Rectal smooth muscle tissue (tissue), 1 donor: ENCODE measurements at regions not wholly inside any gene's neighbourhood (a gene's known extent, or its start where the extent isn't known, plus 50 kb on each side); places are given as distances from the start of the nearest gene placed in this dataset.
"Not testable (repeated sequence)": the region's sequence is repeated elsewhere in the genome, so short reads cannot be mapped to it uniquely, and the experiment has no call there.

Source experiments
- H3K27ac ChIP-seq: one replicate; pipeline ENCODE4 v1.7.0; 2013; ENCODE audit warnings: low read depth, low read length, inconsistent platforms
- H3K27me3 ChIP-seq: one replicate; pipeline ENCODE4 v1.7.0; 2013; ENCODE audit warnings: low read length; ENCODE audit not compliant: control insufficient read depth, insufficient read depth
- H3K36me3 ChIP-seq: one replicate; pipeline ENCODE4 v1.7.0; 2013; ENCODE audit warnings: low read length; ENCODE audit not compliant: control insufficient read depth, insufficient read depth
- H3K4me1 ChIP-seq: one replicate; pipeline ENCODE4 v1.7.0; 2013; ENCODE audit warnings: low read length; ENCODE audit not compliant: control insufficient read depth, insufficient read depth
- H3K4me3 ChIP-seq: one replicate; pipeline ENCODE4 v1.7.0; 2013; ENCODE audit warnings: low read length
- H3K9ac ChIP-seq: one replicate; pipeline ENCODE4 v1.7.0; 2013; ENCODE audit warnings: low read length

DNA sequence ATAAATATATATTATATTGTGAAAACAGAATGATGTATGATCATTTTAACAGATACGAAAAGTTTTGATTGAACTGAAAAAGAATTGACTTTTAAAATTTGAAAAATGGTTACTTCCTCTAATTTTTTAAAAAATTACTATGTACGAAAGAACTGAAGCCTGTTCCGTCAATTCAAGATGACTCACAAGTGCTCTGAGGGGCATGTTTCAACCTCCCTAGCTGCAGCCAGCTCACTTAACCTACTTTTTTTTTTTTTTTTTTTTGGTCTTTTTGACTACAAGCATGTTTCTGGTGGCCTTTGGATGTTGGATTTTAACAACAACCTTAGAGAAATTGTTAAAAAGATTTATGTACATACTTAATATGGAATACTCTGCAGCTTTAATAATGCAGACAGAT, 1139.3 kb downstream of the DIAPH3 start:
- H3K27ac ChIP-seq: no peak overlapping the region
- no peaks in the 10 kb centered on the region for H3K36me3 ChIP-seq
- H3K27me3 ChIP-seq: no peaks in the 10 kb centered on the region
- H3K4me1 ChIP-seq: no peaks in the 10 kb centered on the region
- no peak overlapping the region for H3K4me3 ChIP-seq
- H3K9ac ChIP-seq: no peak overlapping the region

DNA sequence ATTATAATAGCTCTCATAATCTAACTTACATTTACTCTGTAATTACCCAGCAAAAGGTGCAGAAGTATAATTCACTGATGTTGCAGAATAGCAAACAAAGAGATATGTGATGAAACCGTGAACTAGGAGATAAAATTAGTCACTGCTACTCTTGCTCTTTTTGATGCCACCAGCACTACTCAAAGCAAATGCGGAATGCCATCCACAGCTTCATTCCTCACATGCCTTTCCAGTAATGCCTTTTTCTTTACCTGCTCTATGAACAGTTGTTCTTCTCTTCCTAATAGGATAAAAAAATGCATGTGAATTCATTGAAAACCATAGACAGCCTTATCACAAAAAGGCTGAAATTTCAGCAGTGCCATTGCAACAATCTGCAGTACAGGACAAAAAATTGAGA, 1129.5 kb downstream of the DIAPH3 start:
- no peaks in the 10 kb centered on the region for H3K4me1 ChIP-seq

DNA sequence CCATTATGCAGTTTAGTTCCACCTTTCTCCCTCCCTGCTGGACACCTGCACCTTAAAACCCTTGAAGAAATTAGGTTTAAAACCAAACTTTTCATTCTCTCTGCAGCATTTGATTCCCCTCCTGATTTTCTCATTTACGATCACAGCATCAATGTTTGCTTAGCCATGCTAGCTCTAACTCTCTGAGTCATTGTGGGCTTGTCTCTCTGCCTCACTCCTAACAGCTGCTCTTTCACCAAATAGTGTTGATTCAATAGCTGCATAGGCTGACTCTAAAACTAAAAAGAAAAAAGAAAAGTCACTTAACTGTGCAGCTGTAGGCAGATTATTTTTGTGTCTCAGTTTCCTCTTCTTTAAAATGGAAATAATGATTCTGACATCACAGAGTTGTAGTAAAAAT, 1124.9 kb downstream of the DIAPH3 start:
- H3K27ac ChIP-seq: no peak overlapping the region
- H3K27me3 ChIP-seq: no peaks in the 10 kb centered on the region
- H3K36me3 ChIP-seq: no peaks in the 10 kb centered on the region
- no peak overlapping the region for H3K9ac ChIP-seq
- H3K4me1 ChIP-seq: no peaks in the 10 kb centered on the region
- H3K4me3 ChIP-seq: no peak overlapping the region

More for the DNA sequence above, 1129.5 kb downstream of the DIAPH3 start:
- Histone ChIP-seq H3K27me3 (no peaks in the 10 kb centered on the region), H3K9ac (no peak overlapping the region), H3K36me3 (no peaks in the 10 kb centered on the region), H3K4me3 (no peak overlapping the region), H3K27ac (no peak overlapping the region)

DNA sequence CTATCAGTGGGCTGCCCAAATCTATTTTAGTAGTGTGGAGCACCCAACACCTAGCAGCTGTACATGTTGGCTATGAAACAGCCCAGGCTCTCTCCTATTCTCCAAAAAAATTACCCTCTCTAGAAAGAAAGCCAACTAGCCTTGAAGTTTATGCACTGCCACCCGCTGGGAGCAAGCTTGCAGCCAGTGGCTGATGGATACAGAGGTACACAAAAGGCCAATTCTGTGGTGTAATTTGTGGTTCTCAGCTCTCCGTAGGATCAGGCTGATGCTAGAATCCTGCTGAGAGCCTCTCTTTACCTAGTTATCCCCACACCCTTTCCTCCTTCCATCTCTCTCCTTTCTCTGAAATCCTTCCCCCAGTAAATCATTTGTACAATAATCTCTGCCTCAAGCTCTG, 1120.7 kb downstream of the DIAPH3 start:
- Histone ChIP-seq H3K36me3 (no peaks in the 10 kb centered on the region), H3K27ac (no peak overlapping the region), H3K4me1 (no peaks in the 10 kb centered on the region), H3K4me3 (no peak overlapping the region), H3K27me3 (no peaks in the 10 kb centered on the region), H3K9ac (no peak overlapping the region)

DNA sequence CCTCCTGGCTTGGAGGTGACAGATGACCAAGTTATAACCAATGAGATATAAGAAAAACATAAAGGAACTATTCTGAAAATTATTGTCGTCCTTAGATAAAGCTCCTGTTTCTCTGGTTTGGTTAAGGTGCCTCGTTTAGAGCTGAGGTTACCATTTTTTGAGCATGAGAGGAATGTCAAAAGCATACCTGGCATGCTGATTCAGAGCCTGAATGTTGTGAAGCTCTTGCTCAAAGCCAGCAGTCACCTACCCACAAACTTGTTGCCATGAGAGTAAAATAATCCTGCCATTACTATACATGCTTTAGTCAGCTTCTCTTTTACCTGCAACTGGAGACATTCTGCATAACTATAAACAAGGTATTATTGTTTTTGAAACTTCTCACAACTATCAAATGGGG, 1116.2 kb downstream of the DIAPH3 start:
- no peaks in the 10 kb centered on the region for H3K36me3 ChIP-seq
- no peaks in the 10 kb centered on the region for H3K4me1 ChIP-seq
- no peak overlapping the region for H3K27ac ChIP-seq
- H3K9ac ChIP-seq: no peak overlapping the region
- no peaks in the 10 kb centered on the region for H3K27me3 ChIP-seq
- H3K4me3 ChIP-seq: no peak overlapping the region

DNA sequence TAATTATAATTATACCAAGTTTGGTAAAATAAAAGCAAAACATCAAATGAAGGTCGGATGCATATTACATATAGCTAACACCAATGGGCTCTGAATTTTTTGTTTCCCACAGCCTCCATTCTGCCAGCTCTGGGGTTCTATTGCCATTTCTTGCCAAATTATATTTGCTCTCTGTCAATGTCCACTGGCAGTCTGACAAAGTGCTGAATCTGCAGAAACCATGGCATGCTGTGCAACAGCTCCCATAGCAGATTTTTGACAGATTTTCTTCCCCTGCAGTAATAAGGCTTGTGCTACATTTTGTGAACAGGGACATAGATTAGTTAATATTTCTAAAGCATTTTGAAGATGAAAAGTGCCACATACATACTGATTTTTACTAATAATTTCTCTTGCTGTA, 1102.1 kb downstream of the DIAPH3 start:
- no peak overlapping the region for H3K9ac ChIP-seq
- H3K27me3 ChIP-seq: no peaks in the 10 kb centered on the region
- no peaks in the 10 kb centered on the region for H3K36me3 ChIP-seq
- no peaks in the 10 kb centered on the region for H3K4me1 ChIP-seq
- no peak overlapping the region for H3K4me3 ChIP-seq
- H3K27ac ChIP-seq: no peak overlapping the region

DNA sequence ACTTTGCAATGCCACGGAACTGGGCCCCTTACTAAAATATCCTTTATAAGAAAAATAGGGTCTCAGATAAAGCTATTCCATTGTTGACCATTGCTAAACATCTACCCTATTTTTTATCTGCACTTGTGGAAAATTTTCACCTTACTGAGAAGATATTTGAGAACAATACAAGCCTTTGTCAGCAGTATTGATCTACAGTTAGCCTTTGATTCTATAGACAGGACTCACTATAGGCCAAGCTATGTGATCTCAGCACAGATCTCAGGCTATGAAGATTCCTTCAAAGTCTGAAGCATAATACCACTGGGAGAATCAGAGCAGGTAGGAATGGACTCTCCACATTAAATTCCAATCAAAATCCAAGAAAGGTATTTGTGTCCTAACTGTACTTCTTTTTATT, 1099.7 kb downstream of the DIAPH3 start:
- Histone ChIP-seq H3K27ac (no peak overlapping the region), H3K9ac (no peak overlapping the region), H3K27me3 (no peaks in the 10 kb centered on the region)

DNA sequence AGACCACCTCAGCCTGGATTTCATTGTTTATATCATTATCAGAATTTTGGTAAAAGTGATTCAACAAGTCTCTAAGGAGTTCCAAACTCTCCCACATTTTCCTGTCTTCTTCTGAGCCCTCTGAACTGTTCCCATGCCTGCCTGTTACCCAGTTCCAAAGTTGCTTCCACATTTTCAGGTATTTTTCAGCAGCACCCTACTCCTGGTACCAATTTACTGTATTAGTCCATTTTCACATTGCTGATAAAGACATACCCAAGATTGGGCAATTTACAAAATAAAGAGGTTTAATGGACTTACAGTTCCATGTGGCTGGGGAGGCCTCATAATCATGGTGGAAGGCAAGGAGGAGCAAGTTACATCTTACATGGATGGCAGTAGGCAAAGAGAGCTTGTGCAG, 1087.3 kb downstream of the DIAPH3 start:
- H3K9ac ChIP-seq, H3K4me3 ChIP-seq, H3K36me3 ChIP-seq, H3K4me1 ChIP-seq, H3K27ac ChIP-seq, H3K27me3 ChIP-seq: not testable (repeated sequence)

More for the DNA sequence above, 1099.7 kb downstream of the DIAPH3 start:
- Histone ChIP-seq H3K4me3 (no peak overlapping the region), H3K4me1 (no peaks in the 10 kb centered on the region), H3K36me3 (no peaks in the 10 kb centered on the region)

DNA sequence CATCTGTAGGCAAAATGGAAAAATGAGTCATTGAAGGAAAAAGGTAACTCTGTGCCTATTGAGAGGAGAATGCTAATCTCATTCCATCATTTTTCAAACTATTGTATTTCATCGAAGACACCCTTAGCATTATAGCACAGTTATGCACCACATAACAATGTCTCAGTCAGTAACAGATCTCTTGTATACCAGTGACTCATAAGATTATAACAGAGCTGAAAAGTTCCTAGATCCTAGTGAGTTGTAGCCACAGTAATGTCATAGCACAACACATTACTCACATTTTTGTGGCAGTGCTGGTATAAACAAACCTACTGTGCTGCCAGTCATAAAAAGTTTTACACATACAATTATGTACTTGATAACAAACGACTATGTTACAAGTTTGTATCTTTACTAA, 1077.6 kb downstream of the DIAPH3 start:
- Histone ChIP-seq H3K36me3 (no peaks in the 10 kb centered on the region), H3K27me3 (no peaks in the 10 kb centered on the region), H3K4me1 (no peaks in the 10 kb centered on the region), H3K4me3 (no peak overlapping the region), H3K9ac (no peak overlapping the region), H3K27ac (no peak overlapping the region)

DNA sequence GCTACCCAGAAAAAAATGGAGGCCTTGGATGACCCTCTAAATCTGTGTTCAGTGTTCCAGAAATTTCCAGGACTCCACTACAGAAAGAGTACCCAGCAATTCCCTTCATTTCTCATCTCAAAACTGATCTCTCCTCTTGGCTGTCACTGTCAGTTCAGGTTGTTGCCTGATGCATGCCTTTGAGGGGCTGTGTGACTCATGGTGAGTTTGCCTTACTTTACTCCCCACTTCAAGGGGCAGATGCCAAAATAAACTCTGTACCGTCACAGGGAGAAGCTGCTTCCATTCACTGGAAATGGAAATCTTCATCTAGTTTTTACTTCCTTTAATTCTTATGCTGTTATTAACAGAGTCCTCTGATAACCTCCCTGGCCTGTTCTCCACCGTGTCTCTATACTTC, 1075.0 kb downstream of the DIAPH3 start:
- H3K27ac ChIP-seq: no peak overlapping the region
- H3K4me3 ChIP-seq: no peak overlapping the region
- H3K4me1 ChIP-seq: no peaks in the 10 kb centered on the region
- no peaks in the 10 kb centered on the region for H3K27me3 ChIP-seq
- no peak overlapping the region for H3K9ac ChIP-seq
- no peaks in the 10 kb centered on the region for H3K36me3 ChIP-seq

DNA sequence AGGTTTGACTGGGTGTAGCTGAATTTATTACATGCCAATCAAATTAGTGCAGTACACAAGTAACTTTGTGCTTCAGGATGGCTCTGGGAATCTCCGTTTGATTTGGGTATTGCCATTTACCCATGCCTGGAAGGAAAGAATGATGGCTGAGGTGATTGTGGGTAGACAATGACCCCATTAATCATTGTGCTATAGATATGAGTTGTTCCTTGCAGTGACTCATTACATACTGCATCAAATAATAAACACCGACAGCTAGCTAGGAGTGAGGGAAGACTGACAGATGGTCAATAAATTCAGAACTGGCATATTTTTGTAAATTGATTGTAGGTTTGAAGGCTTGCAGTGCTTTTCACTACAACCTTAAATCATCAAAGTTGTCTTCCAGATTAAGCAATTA, 1069.5 kb downstream of the DIAPH3 start:
- Histone ChIP-seq H3K9ac (no peak overlapping the region), H3K27me3 (no peaks in the 10 kb centered on the region), H3K4me3 (no peak overlapping the region), H3K4me1 (no peaks in the 10 kb centered on the region), H3K27ac (no peak overlapping the region), H3K36me3 (no peaks in the 10 kb centered on the region)

DNA sequence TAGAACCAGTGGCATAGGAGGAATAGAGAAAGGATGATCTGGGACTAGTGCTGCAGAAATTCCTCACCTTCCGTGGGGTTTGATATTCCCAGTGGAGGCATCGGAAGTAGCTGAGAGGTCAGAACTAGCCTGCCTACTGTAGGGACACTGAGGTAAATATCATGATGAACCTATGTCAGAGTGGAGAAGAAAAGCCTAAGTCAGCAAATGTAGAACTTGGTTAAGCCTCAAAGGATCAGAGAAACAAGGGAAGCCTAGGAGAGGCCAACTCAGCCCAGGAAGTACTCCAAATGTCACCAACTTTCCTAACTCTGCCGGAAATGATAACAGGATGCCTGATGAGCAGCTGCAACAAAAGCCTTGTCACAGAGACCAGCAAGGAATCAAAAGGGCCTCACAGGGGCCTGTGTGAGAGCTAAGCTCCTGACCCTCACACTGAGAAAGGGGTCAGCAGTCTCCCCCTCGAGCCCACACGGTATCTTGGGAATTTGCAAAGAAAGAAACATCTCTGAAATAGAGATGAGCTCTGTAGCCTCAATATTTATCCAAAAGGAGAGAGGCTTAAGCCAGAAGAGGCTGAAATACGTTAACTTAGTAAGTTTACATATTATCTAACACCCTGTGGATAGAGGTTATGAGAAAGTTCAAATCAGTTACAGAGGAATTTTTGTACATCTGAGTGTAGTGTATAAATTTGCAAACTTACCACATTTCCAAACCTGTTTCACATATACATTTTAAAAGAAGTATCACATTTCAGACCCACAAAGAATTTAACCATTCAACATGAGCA, 1064.3 kb downstream of the DIAPH3 start:
- Histone ChIP-seq H3K27me3 (no peaks in the 10 kb centered on the region), H3K27ac (no peak overlapping the region), H3K4me3 (no peak overlapping the region), H3K9ac (no peak overlapping the region), H3K4me1 (peaks cover 2% of the 10 kb centered on the region), H3K36me3 (no peaks in the 10 kb centered on the region)

DNA sequence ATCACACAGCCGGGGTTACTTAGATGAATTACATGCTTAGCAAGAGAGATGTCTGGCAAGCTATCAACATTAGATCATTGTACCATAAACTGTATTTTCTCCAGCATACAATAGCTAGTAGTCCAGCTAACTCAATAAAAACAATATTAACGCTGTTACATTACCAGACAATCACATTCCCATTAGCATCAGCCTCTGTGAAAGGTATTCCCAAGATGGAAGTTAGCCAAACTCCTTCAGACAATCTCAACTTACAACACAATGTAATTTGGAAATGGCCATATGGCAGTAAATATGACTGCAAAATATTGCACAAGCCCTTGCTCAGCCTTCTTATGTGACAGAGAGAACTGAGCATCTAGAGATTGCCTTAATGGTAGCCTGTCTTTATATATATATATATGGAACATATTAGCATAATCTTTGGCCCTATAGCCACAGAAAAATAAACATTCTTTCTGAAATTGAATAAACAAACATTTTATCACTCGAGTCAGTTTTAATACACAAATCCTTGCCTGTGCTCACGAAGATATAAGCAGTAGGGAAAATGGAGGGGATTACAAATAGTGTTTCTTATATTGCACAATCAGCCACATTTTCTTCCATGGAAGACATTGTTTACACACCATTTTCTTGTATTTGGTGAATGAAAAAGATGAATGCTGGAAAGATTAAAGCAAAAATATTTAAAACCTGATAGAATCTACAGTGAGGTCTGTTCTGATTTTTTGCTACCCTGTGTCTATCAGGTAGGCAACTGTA, 1060.5 kb downstream of the DIAPH3 start:
- peaks cover 2% of the 10 kb centered on the region for H3K4me1 ChIP-seq
- no peaks in the 10 kb centered on the region for H3K36me3 ChIP-seq

More for the DNA sequence above, 1060.5 kb downstream of the DIAPH3 start:
- no peak overlapping the region for H3K9ac ChIP-seq
- no peak overlapping the region for H3K27ac ChIP-seq
- no peak overlapping the region for H3K4me3 ChIP-seq
- no peaks in the 10 kb centered on the region for H3K27me3 ChIP-seq
